Activated CD4-positive, alpha-beta T cell treated with anti-CD3 and anti-CD28 coated beads, Interleukin-2, amount 50 U/mL, for 48 hours (primary cell): ENCODE measurements at regions not wholly inside any gene's neighbourhood (a gene's known extent, or its start where the extent isn't known, plus 50 kb on each side); places are given as distances from the start of the nearest gene placed in this dataset.

ENCODE experiments used
- DNase-seq, 2 experiments: peaks; one replicate each; pipeline ENCODE4 v3.0.0-alpha.2; 2020

DNA sequence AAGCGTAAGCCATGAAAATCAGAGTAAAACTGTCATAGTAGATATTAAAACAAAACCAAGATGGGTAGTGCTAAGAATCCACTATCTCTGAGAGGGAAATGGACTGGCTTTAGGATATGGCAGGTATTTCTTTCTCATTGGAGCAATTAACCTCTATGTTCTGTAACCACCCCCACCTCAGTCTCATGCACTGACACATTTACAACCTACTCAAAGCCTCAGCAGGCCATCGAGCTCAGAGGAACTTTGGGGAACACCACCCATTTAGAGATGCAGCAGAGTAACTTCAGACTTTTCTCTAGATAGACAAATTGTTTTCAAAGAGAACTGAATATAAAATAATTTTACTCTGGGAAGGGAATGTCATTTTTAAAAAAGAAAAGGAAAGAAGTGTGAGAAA is 615.8 kb upstream of the ZFHX3 start:
- no peak for DNase-seq

DNA sequence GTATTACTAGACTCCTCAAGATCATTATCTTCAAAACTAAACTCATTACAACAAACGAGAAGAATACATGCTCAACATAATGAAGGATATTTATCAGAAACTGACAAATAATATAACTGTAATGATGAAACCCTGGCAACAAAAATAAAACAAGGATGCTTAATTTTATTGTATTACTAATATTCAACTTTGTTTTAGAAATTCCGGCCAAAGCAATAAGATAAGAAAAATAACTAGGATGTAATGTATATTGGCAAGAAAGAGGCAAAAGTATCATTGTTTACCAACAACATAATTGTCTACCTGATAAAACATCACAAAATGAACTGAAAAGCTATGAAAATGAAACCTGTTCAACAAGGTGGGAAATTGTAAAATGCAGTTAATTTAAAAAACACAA is 588.3 kb upstream of the ZFHX3 start:
- no peak for DNase-seq

DNA sequence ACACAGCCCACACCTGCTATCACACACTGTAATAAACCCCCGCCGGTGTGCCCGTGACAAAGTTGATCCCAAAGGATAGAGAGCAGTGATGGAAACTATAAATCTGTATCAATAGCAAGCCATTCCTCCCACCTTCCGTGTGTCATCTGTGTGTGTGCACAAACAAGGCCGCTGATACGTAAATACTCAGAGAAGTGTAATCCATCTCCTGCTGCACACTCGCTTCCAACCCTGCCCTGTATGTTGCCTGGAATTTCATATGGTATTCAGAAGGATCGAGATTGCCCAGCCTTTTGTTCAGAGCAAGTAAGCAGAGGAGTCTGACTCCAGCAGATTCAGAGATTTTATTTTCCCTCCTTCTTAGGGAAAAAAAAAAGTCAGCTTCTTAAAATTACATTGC is 581.1 kb upstream of the ZFHX3 start:
- no peak for DNase-seq

DNA sequence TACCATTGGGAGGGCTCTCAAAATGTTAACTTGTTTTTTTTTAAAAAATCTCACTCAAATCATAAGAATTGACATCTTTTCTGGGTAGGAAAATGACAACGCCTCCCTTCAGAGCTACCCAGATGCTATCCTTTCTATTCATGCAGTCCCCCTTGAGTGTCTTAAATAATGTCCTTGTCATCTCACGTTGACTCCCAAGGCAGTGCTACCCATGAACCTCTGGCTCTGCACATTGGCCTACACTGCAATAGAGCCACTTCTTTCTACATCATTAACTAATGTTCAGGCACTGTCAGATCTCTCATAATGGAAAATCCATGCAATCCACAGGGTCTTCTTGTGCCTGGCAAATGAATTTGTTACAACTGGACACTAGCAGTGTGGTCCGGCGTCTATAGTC is 569.8 kb upstream of the ZFHX3 start:
- DNase-seq, result no peak

DNA sequence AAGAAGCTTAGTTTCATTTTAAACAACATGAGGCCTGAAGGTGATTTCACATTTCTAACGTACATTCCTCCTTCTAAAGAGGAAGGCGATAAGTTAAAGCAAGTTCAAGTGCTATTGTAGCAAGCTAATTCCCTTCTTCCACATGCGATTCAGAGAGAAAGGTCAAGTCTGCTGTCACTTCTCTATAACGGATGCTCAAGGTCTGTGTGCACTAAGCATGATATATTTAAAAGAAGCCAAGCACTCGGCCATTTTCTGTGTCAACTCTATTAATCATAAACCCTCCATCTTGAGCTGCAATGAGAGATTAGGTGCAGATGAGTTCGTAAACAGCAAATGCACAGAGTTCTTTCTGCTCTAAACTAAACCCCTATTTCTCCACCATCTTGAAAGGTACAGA is 568.8 kb upstream of the ZFHX3 start:
- DNase-seq, result no peak

DNA sequence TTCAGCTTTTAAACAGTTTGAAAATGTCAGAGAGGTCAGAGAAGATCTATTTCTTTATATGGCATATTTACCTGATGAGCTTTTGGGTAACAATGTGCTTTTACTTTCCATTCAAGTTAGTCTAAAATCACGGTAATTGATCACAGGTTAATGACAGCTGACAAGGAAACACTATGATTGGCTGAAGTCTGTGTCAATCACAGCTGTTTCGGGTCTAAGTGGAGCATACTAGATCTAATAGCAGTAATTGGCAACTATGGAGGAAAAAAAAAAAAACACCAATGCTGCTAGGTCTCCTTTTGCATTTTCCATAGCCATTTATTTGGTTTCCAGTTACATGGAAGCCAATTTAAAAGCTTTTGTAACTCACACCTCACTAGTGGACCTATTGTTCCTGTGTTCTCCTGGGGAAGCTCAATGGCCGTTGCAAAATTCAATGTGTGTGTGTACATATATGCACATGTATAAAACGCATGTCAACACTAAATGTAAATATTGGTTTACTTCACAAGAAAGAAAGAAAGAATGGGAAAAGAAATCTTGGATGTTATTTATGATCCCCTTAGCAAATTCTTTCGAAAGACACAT is 568.3 kb upstream of the ZFHX3 start:
- DNase-seq, result no peak

DNA sequence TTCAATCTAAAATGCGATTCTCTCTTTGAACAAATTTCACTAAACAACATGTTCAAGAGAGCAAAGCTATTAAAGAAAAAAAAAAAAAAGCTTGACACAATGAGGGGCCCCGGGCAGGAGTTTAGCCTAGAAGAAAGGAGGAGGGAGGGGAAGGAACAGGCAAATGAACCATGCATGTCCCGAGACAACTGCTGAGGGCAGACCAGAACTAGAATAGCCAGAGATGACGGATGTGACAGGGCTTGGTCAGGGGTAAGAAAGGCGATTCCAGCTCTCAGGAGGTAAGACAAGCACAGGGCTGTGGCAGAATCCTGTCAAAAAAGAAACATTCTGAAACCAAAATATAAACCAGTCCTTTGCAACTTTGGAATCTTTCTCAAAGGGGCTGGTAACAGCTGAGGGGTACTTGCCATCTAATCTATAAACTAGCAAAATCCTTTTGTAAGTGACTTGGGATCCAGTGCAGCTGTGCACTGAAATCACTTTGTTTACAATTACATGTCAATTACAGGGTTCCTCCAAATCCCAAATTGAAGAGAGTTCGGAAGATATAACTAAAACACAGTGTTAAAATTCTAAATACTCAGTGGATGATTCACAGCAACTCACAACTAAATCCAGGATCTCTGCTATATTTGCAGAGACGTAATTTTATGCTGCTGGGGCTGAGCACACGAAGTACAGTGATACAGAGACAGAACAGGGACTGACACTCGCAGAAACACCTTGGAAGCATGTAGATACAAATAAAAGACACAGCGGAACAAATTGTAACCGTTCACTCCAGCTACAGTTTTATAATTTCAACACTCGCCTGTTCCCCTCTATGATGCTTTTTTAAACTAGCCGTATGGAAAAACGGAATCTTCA is 567.4 kb upstream of the ZFHX3 start:
- DNase-seq, result no peak

DNA sequence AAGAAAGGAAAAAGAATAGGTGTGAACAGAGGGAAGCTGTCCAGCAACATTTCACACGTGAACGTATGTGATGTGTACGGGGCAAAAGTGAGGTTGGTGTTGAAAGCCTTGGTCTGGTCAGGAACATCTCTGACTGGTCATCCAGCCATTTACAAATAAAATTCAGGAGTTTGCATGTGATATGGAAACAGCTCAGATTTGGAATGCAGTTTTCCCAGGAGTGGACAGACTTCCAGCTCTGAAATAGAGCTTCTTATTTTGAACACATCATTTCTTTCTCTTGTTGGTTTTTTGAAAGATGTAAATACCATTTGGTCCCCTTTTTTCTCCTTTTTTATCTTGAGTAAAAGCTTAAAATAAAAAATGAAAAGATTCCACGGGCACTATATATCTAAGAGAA is 566.2 kb upstream of the ZFHX3 start:
- DNase-seq, result no peak

DNA sequence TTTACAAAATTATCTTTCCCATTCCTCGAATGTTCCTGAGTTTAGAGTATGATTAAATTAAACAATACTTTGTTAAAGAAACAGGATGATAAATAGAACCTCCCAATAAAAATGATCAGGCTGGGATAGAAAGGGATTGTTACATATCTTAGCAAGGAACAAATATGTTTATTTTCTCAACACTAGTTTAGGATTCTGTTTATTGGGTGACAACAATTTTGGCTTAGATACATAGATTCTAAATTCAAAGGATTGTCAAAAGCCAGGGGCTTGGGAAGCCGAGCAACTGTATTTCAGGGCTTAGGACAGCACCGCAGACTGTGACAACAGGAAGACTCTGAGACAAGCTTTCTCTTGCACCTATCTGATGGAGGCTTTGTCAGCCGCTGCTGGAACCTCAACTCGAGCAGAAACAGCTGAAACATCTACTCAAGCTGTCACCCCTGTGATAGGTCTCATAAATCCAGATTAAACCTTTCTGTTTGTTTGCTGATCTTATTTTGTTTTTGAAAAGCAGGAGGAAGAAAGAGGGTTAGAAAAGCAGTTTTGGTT is 562.8 kb upstream of the ZFHX3 start:
- DNase-seq, result no peak

DNA sequence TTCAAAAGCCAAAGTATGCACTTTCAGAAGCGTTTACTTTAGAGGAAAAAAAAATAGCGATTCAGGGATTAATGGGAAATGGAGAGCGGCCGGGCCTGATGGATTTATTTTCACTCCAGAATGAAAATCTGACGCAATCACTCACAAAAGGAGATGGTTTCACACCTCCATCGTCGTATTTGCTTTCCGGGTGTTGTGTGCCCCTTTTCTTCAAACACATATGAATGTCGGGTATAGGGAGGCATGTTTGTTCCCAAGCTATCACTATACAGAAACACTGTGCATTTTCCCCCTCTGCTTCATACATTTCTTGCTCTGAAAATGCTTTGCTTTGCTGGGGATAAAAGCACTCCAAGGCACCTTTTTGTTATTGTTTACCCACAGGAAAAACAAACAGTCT is 562.2 kb upstream of the ZFHX3 start:
- no peak for DNase-seq

DNA sequence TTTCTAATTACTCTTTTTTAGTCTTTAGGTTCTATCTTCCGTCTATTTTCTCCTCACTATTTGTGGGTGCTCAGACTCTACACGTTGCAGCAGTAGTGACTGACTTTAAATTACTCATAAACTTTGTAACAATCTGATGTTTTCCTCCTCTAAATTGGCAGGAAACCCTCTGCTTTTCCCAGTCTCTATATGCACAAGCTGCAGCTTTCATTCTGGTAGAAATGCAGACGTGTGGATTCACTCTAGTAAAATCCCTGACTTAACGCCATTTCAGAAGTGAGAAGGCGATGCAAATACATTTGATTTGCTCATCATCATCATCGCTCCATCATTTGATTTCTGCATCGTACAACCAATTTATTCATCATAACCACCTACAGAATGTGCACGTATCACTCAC is 561.0 kb upstream of the ZFHX3 start:
- no peak for DNase-seq

DNA sequence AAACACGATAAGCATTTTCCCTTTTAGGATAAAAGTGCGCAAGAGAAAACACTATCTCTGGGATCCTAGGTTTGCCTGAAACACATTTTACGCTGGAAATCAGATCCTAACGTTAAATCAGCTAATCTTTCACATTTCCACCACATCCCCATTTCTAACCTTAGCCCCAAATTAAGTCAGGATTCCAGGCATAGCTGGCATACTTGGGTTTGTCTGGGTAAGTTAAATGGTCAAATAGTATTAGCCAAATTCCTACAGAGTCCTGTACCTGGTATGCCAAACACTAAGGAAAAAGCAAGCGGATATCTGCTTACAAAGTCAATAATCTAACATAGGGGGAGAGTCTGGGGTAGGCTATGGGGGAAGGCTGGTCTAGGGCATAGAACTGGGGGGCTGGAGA is 557.4 kb upstream of the ZFHX3 start:
- DNase-seq, result no peak

DNA sequence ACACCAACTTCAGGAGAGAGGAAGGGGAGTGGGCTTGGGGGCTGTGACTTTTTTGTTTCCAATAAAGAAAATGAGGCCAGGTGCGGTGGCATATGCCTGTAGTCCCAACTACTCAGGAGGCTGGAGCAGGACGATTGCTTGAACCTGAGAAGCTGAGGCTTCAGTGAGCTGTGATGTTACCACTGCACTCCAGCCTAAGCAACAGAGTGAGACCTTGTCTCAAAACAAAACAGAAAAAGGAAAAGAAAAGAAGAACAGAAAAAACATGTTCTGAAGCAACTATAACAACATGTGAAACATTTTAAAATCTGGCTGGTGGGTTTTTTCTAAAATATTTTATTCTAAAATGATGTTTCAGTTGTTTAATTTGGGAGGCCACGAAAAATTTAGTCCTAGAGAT is 554.0 kb upstream of the ZFHX3 start:
- DNase-seq, result no peak

DNA sequence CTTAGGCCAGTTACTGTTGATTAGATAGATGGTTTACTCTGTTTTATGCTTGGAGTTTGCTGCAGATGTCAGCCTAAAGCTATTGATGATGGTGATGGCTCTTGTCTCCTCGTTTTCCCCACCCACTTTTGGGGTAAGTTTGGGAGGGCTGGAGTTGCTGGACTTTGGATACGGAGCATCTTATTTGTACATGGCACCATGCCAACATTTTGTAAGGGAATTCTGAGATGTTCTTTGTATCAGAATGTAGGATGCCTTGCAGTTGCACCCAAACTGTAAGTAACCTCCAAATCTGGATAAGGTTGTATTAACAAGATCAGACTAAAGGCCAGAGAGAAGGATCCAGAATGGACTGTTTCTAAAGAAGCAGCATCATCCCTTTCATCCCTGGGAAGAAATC is 551.9 kb upstream of the ZFHX3 start:
- DNase-seq, result no peak

DNA sequence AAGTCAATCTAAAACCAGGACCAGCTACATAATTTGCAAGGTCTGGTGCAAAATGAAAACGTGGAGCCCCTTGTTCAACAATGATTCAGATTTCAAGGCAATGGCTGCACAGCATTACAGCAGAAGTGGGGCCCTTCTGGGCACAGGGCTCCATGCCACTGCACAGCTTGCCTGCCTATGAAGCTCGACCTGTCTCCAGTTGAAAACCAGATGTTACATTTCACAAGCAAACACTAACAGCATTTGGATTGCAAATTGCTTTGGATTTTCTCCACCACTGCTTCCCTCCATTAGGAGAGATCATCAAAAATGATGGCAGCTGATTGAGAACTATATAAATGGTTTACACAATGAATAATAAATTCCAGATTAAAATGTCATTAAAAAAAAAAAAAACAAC is 551.4 kb upstream of the ZFHX3 start:
- DNase-seq, result no peak

DNA sequence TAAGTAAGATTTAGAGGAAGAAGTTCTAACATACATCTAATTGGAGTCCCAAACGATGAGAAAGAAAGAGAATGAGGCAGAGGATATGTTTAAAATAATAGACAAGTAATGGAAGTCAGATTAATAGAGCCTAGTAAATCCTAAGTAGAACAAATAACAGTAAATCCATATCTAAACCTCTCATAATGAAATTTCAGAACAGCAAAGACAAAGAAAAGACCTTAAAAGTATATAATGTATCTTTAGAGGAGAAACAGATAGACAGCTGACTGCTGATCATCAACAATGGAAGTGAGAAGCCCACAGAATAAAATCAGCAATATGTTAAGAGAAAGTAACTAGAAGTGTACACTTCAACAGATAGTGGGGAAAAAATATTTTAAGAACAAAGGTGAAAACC is 536.2 kb upstream of the ZFHX3 start:
- DNase-seq, result no peak

DNA sequence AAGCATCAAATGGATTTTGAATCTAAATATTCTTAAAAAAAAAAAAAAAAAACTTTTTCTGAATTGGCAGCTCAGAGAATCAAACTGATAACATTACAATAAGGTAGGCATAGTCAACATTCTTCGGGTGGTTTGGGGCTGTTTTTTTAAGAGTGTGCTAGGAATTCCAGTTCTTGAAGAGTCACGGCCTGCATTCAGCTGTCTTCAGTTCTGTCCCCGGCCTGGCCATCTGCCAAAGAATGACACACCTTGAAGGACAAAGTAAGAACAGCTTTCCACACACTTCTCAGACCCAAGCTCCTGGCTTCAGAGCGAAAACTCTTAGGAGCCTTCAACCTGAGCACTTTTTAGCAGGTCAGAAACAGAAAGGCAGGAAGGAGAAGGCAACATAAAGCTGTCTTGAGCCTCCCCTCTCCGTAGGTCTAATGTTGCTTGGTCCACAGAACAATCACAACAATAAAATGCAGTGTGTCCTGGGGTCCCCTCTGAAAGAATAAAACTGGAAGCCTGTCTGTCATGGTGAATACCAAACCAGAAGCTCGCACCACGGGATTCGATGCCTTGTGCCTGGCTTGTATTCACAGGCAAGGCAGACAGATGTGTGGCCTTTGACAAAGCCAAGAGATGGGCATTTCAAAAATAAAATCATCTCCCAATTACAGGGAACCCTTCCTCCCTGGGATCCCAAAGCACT is 524.4 kb upstream of the ZFHX3 start:
- no peak for DNase-seq

DNA sequence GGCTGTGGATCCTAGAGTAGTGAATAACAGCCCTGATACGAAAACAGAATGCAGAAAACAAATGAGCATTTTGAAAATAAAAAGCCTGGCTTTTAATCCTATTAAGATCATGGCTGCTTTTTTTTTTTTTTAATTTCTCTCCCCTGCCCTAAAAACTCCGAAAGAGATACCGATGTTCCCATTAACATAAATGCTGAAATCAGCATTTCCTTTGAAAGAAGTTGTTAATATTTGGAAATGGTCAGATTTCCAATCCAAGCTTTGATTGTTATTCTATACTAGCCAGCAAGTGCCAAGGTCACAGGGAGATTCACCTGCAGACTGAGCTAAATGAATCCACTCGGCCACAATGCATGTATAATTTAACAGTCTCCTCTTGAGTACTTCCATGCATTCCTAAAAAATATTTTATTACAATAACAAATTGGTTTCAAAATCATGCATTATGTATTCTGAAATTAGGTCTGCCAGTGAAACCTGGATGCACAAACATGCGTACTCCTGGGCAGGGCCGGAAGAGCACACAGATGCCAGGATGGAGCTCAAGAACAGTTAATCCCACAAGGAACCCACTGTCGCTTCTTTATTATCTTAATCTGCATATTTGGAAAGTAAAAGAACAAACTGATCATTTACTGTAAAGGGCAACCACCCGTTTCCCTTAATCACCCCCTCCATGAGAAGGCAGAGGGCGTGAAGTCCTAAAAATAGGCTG is 521.5 kb upstream of the ZFHX3 start:
- DNase-seq, result no peak

DNA sequence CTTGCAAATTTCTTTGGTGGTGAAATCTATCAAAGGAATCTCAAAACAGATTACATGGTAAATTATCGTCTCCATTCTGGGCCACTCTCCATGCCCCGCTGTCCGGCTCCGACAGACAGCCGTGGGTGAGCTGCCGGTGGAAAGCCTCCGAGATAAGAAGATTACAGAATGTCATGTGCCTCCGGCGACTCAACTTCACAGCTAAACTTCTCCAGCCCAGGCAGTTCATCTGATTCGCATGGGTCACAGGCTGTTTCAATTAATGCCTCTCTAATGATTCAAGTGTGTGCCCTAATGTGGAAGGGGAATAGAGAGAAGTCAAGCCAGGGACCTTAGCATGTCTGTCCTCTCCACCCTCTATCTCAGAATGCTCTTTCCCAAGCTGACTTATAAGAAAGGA is 520.8 kb upstream of the ZFHX3 start:
- no peak for DNase-seq

DNA sequence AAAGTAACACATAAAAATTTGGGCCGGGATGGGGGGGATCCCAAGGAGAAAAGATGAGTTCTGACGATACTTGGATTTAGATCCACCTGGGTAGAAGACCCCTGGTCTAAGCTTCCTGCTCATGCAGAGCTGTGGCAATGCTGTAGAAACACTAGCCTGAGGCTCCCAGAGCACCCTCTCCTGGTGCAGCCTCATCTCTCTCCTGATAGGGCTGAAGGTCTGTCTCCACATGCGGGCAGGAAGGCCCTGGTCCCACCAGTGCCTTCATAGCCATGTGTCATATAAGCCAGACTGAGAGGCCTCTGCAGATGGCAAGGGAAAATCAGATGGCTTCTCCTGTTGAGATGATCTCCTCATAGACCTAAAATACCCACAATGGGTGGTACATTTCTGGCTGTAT is 518.0 kb upstream of the ZFHX3 start:
- DNase-seq, result no peak

DNA sequence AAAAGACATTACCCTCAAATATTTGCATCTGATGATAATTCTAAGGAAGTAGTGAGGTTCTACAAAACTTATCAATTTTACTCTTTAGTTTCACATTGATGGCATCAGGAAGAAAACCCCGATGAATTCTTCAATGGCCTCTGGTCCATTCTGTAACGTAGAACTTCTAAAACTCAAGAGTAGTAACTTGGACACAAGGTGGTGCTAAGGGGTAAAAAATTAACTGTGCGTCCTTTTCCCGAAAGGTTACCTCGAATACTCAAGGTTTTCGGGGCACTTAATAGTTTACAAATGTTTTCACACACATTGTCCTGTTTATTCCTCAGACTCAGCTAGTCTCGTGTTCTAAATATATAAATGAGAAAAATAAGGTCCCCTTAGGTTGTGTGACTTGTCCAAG is 517.3 kb upstream of the ZFHX3 start:
- DNase-seq, result no peak

DNA sequence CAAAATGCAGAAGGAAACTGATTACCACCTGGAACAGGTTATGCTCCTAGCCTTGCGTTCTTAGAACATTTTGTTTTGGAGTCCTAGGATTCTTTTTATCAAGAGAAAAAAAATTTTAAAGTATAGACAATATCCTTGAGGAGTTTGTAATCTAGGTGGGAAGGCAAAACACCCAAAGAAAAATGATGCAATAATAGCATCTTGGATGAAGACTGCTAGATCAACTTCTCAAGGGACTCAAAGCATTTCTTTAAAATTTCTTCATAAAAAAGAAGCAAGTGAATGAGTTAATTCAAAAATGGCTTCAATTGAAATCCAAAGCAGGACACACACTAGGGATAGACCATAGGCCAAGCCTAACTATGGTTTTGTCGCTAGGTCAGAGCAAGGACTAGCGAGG is 515.8 kb upstream of the ZFHX3 start:
- no peak for DNase-seq

DNA sequence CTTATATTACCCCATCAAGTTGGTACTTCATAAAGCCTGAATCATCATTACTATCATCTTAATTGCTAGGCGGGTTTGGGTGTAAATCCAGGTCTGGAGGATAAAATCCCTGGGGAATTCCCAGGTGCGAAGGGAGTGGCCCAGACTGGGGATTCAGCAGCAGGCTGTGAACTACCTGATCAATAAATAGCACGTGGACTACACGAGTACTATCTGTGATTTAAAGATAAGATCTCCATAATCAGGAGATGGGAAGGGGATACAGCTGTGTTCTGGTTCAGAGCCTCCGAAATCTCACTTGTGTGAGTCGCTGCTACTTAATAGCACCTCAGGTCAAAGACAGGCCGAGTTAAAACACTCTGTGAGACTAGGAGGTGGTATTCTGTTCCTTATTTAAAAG is 512.6 kb upstream of the ZFHX3 start:
- DNase-seq, result no peak
